Caco-2 (cell line): ENCODE measurements at regions not wholly inside any gene's neighbourhood (a gene's known extent, or its start where the extent isn't known, plus 50 kb on each side); places are given as distances from the start of the nearest gene placed in this dataset.

Source experiments
- BruUV-seq: library from RNA; stranded (reverse); fragments of 400-500 nt; replicated peaks from 2 replicates; lab custom pipeline; 2021; lab: Mats Ljungman, UMichigan
- CTCF ChIA-PET: fragments of 300-600 bp; sonication (Branson Sonifier 250); formaldehyde crosslinking; loops from one replicate; lab custom pipeline; 2022; ENCODE audit warnings: antibody characterized with exemption; lab: Charles Lee
- POLR2A ChIA-PET: fragments of 300-600 bp; sonication (Branson Sonifier 250); formaldehyde crosslinking; loops from one replicate; lab custom pipeline; 2022; ENCODE audit warnings: antibody characterized with exemption; lab: Charles Lee
- DNase-seq, 2 experiments: peaks; one replicate each; pipeline versions ENCODE4 v3.0.0 to v3.0.0-alpha.2; 2020 to 2022
- H3K27me3 ChIP-seq: replicated peaks from 2 replicates; pipeline ENCODE4 v1.6.0; 2011; ENCODE audit warnings: low read length; ENCODE audit not compliant: control insufficient read depth, insufficient read depth
- H3K36me3 ChIP-seq: 2 replicates; pipeline ENCODE4 v1.5.1; 2011; ENCODE audit warnings: low read length; ENCODE audit not compliant: control insufficient read depth, insufficient read depth
- H3K4me1 ChIP-seq: fragments of 250-450 bp; sonication (Bioruptor Pico); 2 replicates; pipeline ENCODE4 v1.5.1; 2020; ENCODE audit warnings: mild to moderate bottlenecking
- H3K4me3 ChIP-seq: 2 replicates; pipeline ENCODE4 v1.5.1; 2011; ENCODE audit warnings: low read depth, mild to moderate bottlenecking, control low read depth, low read length
- H3K9me3 ChIP-seq: fragments of 250-450 bp; sonication (Bioruptor Pico); 2 replicates; pipeline ENCODE4 v1.5.1; 2020; ENCODE audit warnings: mild to moderate bottlenecking, moderate library complexity
- H3K27ac Mint-ChIP-seq: one replicate; pipeline ENCODE4 v1.8.0; 2022; ENCODE audit warnings: mixed read lengths; ENCODE audit not compliant: unreplicated experiment
- H3K27me3 Mint-ChIP-seq: one replicate; pipeline ENCODE4 v1.8.0; 2022; ENCODE audit warnings: mixed read lengths; ENCODE audit not compliant: insufficient read depth, unreplicated experiment
- H3K36me3 Mint-ChIP-seq: one replicate; pipeline ENCODE4 v1.8.0; 2022; ENCODE audit warnings: mild to moderate bottlenecking, mixed read lengths; ENCODE audit not compliant: insufficient read depth, unreplicated experiment
- H3K4me1 Mint-ChIP-seq: one replicate; pipeline ENCODE4 v1.8.0; 2022; ENCODE audit warnings: low read depth, mixed read lengths; ENCODE audit not compliant: unreplicated experiment
- H3K4me3 Mint-ChIP-seq: one replicate; pipeline ENCODE4 v1.8.0; 2022; ENCODE audit warnings: mild to moderate bottlenecking, moderate library complexity, mixed read lengths; ENCODE audit not compliant: unreplicated experiment
- H3K9me3 Mint-ChIP-seq: one replicate; pipeline ENCODE4 v1.8.0; 2022; ENCODE audit warnings: mixed read lengths; ENCODE audit not compliant: unreplicated experiment
- CTCF ChIP-seq, 2 experiments: fragments of 200-600 bp in 1 of 2; IDR thresholded peaks; 1 replicate in 1 of 2; 2 replicates in 1 of 2; pipeline versions ENCODE4 v1.5.1 to v1.8.0; 2011 to 2022; ENCODE audit warnings: antibody characterized with exemption in 1 of 2, control low read depth in 1 of 2, inconsistent platforms in 1 of 2, low read depth in 1 of 2, low read length in 1 of 2, mild to moderate bottlenecking in 1 of 2, moderate library complexity in 1 of 2; ENCODE audit not compliant: insufficient read depth in 1 of 2, severe bottlenecking in 1 of 2, unreplicated experiment in 1 of 2
- intact Hi-C: fragments of 100-400 bp; cut with micrococcal nuclease; formaldehyde crosslinking; loops from one replicate; pipeline ENCODE4 v1.10.0; 2022; ENCODE audit not compliant: unreplicated experiment

DNA sequence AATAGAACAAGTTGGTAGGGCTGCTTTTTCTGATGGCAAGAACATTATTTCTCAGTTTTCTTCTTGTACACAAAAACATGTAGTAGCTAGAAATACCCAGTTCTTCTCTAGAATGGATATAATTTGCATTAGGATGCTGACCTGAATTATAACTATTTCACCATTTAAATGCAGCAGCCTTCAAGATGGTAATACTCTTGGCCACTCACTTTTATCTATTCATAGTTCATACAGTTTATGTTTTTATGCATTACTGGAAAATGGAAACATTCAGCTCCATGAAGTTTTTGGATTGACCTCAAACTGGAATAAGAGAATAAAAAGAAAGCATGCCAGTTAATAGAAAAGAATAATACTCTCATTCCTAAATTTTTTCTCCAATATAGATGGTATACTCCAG is 487.4 kb downstream of the PABPC4L start:
- Mint-ChIP-seq H3K4me1 (no peaks in the 10 kb centered on the region), H3K4me3 (no peak overlapping the region), H3K27me3 (no peaks in the 10 kb centered on the region), H3K9me3 (no peaks in the 10 kb centered on the region), H3K36me3 (no peaks in the 10 kb centered on the region), H3K27ac (no peak overlapping the region)
- Histone ChIP-seq H3K9me3 (no peaks in the 10 kb centered on the region), H3K4me1 (0 out of 2 replicates have a peak, but pooled peaks cover 4% of the 10 kb centered on the region), H3K36me3 (no peaks in the 10 kb centered on the region), H3K4me3 (no peak overlapping the region), H3K27me3 (no peaks in the 10 kb centered on the region)
- ChIA-PET POLR2A (no interaction called here), CTCF (no interaction called here)
- no peak for DNase-seq
- BruUV-seq, result no TSS peak
- intact Hi-C loops, result no loop called here
- no peak for TF ChIP-seq CTCF (IDR thresholded peaks at IDR 0.05; ENCODE audit: insufficient read depth in 1 of 2, low read depth in 1 of 2, low read length in 1 of 2, severe bottlenecking in 1 of 2, unreplicated experiment in 1 of 2)

DNA sequence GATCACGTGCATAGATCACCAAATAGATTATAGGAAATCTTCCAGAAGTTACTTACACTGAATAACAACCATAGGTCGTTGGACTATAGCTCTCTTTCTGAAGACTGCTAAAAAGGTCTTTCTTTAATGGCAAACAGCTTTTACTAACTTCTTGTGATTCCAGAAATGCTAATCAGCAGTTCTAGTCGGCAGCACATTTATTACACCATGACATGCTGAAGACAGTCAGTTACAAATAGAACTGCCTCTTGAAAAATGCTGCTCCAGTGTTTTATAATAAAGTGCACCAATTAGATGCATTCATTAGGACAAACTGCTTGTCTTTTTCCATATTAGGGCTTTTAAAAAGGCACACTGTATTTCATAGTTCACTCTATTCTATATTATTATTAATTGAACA is 488.2 kb downstream of the PABPC4L start:
- Mint-ChIP-seq H3K9me3 (no peaks in the 10 kb centered on the region), H3K4me1 (no peaks in the 10 kb centered on the region), H3K36me3 (no peaks in the 10 kb centered on the region), H3K27me3 (no peaks in the 10 kb centered on the region), H3K27ac (no peak overlapping the region), H3K4me3 (no peak overlapping the region)
- no peak for TF ChIP-seq CTCF (IDR thresholded peaks at IDR 0.05; ENCODE audit: insufficient read depth in 1 of 2, low read depth in 1 of 2, low read length in 1 of 2, severe bottlenecking in 1 of 2, unreplicated experiment in 1 of 2)
- no peaks in the 10 kb centered on the region for H3K9me3 ChIP-seq
- intact Hi-C loops, result no loop called here
- BruUV-seq, result no TSS peak
- CTCF ChIA-PET, result no interaction called here
- H3K27me3 ChIP-seq, result no peaks in the 10 kb centered on the region
- no peaks in the 10 kb centered on the region for H3K36me3 ChIP-seq
- no peak for DNase-seq
- H3K4me3 ChIP-seq, result no peak overlapping the region
- H3K4me1 ChIP-seq, result 0 out of 2 replicates have a peak, but pooled peaks cover 4% of the 10 kb centered on the region
- POLR2A ChIA-PET, result no interaction called here

GRCh38 chr4:133711817-133712216 is 489.8 kb downstream of the PABPC4L start:
- peak in 1 of 2 experiments; percentile 2 for DNase-seq
- Mint-ChIP-seq H3K27me3 (no peaks in the 10 kb centered on the region), H3K27ac (no peak overlapping the region), H3K9me3 (no peaks in the 10 kb centered on the region), H3K36me3 (no peaks in the 10 kb centered on the region), H3K4me1 (no peaks in the 10 kb centered on the region), H3K4me3 (no peak overlapping the region)
- ChIA-PET CTCF (no interaction called here), POLR2A (no interaction called here)
- intact Hi-C loops, result no loop called here
- H3K9me3 ChIP-seq, result no peaks in the 10 kb centered on the region; the same call in 1 of the 2 replicates
- H3K27me3 ChIP-seq, result no peaks in the 10 kb centered on the region
- H3K4me3 ChIP-seq, result no peak overlapping the region
- TF ChIP-seq CTCF (IDR thresholded peaks at IDR 0.05; ENCODE audit: insufficient read depth in 1 of 2, low read depth in 1 of 2, low read length in 1 of 2, severe bottlenecking in 1 of 2, unreplicated experiment in 1 of 2), result no peak
- H3K36me3 ChIP-seq, result no peaks in the 10 kb centered on the region
- H3K4me1 ChIP-seq, result 0 out of 2 replicates have a peak, but pooled peaks cover 4% of the 10 kb centered on the region
- no TSS peak for BruUV-seq
